Smooth muscle cell (in vitro differentiated cells): ENCODE measurements at regions not wholly inside any gene's neighbourhood (a gene's known extent, or its start where the extent isn't known, plus 50 kb on each side); places are given as distances from the start of the nearest gene placed in this dataset.

Experiments used
- DNase-seq: peaks from one replicate; lab custom pipeline; 2025; ENCODE audit not compliant: unreplicated experiment; lab: John Stamatoyannopoulos, UW
- H2AFZ ChIP-seq: fragments of 200-600 bp; sonication (generic); 2 replicates; pipeline ENCODE4 v1.6.0; 2016; ENCODE audit warnings: antibody characterized with exemption, low read depth, mild to moderate bottlenecking
- H3F3A ChIP-seq: fragments of 200-600 bp; sonication (generic); 2 replicates; pipeline ENCODE4 v1.6.0; 2017; ENCODE audit warnings: antibody characterized with exemption, low read depth
- H3K27ac ChIP-seq: fragments of 200-600 bp; sonication (generic); 2 replicates; pipeline ENCODE4 v1.5.1; 2016; ENCODE audit warnings: low read depth, mild to moderate bottlenecking
- H3K27me3 ChIP-seq: fragments of 200-600 bp; sonication (generic); 2 replicates; pipeline ENCODE4 v1.6.1; 2016; ENCODE audit warnings: low read depth, mild to moderate bottlenecking
- H3K36me3 ChIP-seq: fragments of 200-600 bp; sonication (generic); 2 replicates; pipeline ENCODE4 v1.5.1; 2016; ENCODE audit warnings: low read depth
- H3K4me1 ChIP-seq: fragments of 200-600 bp; sonication (generic); 2 replicates; pipeline ENCODE4 v1.5.1; 2016; ENCODE audit warnings: low read depth
- H3K4me2 ChIP-seq: fragments of 200-600 bp; sonication (generic); 2 replicates; pipeline ENCODE4 v1.6.0; 2016; ENCODE audit warnings: mild to moderate bottlenecking
- H3K4me3 ChIP-seq: fragments of 200-600 bp; sonication (generic); 2 replicates; pipeline ENCODE4 v1.5.1; 2016; ENCODE audit warnings: mild to moderate bottlenecking
- H3K79me2 ChIP-seq: fragments of 200-600 bp; sonication (generic); 2 replicates; pipeline ENCODE4 v1.6.0; 2016; ENCODE audit warnings: low read depth, mild to moderate bottlenecking
- H3K9ac ChIP-seq: fragments of 200-600 bp; sonication (generic); 2 replicates; pipeline ENCODE4 v1.6.0; 2016; ENCODE audit warnings: low read depth
- H3K9me3 ChIP-seq: fragments of 200-600 bp; sonication (generic); replicated peaks from 2 replicates; pipeline ENCODE4 v1.5.1; 2016; ENCODE audit warnings: low read depth
- H4K20me1 ChIP-seq: fragments of 200-600 bp; sonication (generic); 2 replicates; pipeline ENCODE4 v1.6.0; 2016; ENCODE audit warnings: low read depth
- WGBS: methylation state at CpG from one replicate; pipeline ENCODE4 v1.1.7; 2016; ENCODE audit warnings: low lambda C conversion rate; 5-methylcytosine and 5-hydroxymethylcytosine counted together
- TF ChIP-seq, protein P1 (sequence below): fragments of 200-600 bp; sonication (generic); IDR thresholded peaks from 2 replicates; pipeline ENCODE4 v1.5.1; 2017; ENCODE audit warnings: borderline replicate concordance, mild to moderate bottlenecking, antibody characterized with exemption; ENCODE audit not compliant: insufficient read depth, poor library complexity, severe bottlenecking

DNA sequence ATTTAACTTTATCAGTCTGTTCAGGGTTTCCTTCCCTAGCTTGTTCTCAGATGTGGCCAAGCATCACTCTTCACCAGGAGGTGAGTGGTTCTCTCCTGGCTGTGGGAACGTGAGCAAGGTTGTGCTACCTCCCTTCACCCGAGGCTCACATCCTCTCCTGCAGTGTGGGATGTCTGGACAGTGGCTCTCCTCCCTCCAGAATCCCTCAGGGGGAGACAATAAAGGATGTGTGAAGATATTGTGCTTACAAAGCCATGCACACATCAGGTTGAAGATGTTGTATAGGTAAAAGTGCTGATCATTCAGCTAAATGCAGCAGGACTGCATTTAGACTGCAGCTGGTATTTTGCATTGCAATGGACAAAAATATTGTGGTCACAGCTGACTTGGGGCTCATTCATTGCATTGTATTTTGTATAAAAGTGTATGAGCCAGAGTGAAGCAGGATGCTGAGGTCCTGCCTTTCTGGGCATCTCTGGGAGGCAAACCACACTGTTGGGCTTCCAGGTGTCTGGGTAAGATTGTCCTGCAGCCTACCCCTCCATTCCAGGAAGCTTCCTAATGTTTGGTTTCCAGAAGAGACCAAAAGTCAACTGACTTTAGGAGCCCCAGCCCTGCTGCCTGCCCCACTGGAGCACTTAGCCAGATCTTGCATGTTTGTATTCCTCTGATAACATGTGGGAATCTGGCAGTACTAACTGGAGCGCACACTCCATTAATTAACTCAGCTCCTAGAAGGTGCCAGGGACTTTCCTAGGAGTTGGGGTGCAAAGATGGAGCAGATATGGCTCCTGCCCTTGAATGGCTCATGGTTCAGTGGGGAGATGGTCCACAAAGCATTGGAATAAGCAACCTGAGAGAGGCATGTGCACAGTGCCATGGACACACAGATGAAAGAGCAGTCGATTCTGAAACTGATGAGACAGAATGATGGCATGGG is 292.5 kb upstream of the ZNF32 start:
- H3K79me2 ChIP-seq, result no peaks in the 10 kb centered on the region
- WGBS, result 74% methylated on average over 4 of the region's 4 CpGs
- no peaks in the 10 kb centered on the region for H3K4me1 ChIP-seq

GRCh38 chr10:43939939-43940820 is 291.5 kb upstream of the ZNF32 start:
- Histone ChIP-seq H3K27me3 (no peaks in the 10 kb centered on the region), H3K9me3 (no peaks in the 10 kb centered on the region), H3K9ac (no peak overlapping the region), H3K4me1 (no peaks in the 10 kb centered on the region), H3K4me3 (no peak overlapping the region), H2AFZ (no peak overlapping the region), H3K4me2 (peak overlapping the region; percentile 2), H3K27ac (no peak overlapping the region), H3K79me2 (no peaks in the 10 kb centered on the region), H4K20me1 (no peaks in the 10 kb centered on the region), H3F3A (peaks cover 6% of the 10 kb centered on the region), H3K36me3 (no peaks in the 10 kb centered on the region)
- TF ChIP-seq, protein P1, sequence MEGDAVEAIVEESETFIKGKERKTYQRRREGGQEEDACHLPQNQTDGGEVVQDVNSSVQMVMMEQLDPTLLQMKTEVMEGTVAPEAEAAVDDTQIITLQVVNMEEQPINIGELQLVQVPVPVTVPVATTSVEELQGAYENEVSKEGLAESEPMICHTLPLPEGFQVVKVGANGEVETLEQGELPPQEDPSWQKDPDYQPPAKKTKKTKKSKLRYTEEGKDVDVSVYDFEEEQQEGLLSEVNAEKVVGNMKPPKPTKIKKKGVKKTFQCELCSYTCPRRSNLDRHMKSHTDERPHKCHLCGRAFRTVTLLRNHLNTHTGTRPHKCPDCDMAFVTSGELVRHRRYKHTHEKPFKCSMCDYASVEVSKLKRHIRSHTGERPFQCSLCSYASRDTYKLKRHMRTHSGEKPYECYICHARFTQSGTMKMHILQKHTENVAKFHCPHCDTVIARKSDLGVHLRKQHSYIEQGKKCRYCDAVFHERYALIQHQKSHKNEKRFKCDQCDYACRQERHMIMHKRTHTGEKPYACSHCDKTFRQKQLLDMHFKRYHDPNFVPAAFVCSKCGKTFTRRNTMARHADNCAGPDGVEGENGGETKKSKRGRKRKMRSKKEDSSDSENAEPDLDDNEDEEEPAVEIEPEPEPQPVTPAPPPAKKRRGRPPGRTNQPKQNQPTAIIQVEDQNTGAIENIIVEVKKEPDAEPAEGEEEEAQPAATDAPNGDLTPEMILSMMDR, result no peak
- WGBS, result 26% methylated on average over 10 of the region's 10 CpGs
- DNase-seq, result no peak

More for the DNA sequence above, 292.5 kb upstream of the ZNF32 start:
- Histone ChIP-seq H3K27ac (no peak overlapping the region), H3K9me3 (no peaks in the 10 kb centered on the region), H3K9ac (no peak overlapping the region), H3F3A (peaks cover 6% of the 10 kb centered on the region), H4K20me1 (no peaks in the 10 kb centered on the region), H3K36me3 (no peaks in the 10 kb centered on the region), H3K4me2 (peak overlapping the region; percentile 2), H3K4me3 (no peak overlapping the region), H2AFZ (no peak overlapping the region), H3K27me3 (no peaks in the 10 kb centered on the region)
- TF ChIP-seq, protein P1, result no peak
- no peak for DNase-seq

GRCh38 chr10:43939389-43939938 is 290.8 kb upstream of the ZNF32 start:
- Histone ChIP-seq H3F3A (peaks cover 6% of the 10 kb centered on the region), H3K4me1 (no peaks in the 10 kb centered on the region), H3K79me2 (no peaks in the 10 kb centered on the region), H3K9ac (no peak overlapping the region), H3K4me3 (no peak overlapping the region), H2AFZ (no peak overlapping the region), H3K9me3 (peaks cover 4% of the 10 kb centered on the region), H3K27ac (no peak overlapping the region), H3K4me2 (no peak overlapping the region), H4K20me1 (no peaks in the 10 kb centered on the region), H3K36me3 (no peaks in the 10 kb centered on the region), H3K27me3 (no peaks in the 10 kb centered on the region)
- TF ChIP-seq, protein P1, result no peak
- WGBS, result 87% methylated on average over 6 of the region's 6 CpGs
- no peak for DNase-seq
